ENCODE measurements at regions not wholly inside any gene's neighbourhood (a gene's known extent, or its start where the extent isn't known, plus 50 kb on each side); places are given as distances from the start of the nearest gene placed in this dataset.
A peak's percentile ranks its signal among the peaks of the same experiment; 100 is the strongest.

GRCh38 chr3:102757950-102758349 lies 323.1 kb downstream of the ZPLD1 start:
- Histone ChIP-seq H3K4me3 (no peak overlapping the region), H3K36me3 (no peaks in the 10 kb centered on the region), H3K27ac (no peak overlapping the region), H3K4me1 (no peaks in the 10 kb centered on the region), H3K9me3 (peaks cover 0 to 4% of the 10 kb centered on the region in 2 donors), H3K27me3 (no peaks in the 10 kb centered on the region)
- DNase-seq, result no peak
- intact Hi-C loops (cut with DNase I), result no loop called here
- no peak for ATAC-seq
- TF ChIP-seq CTCF (IDR thresholded peaks at IDR 0.05), result no peak

- H3K9me3 ChIP-seq, result peaks cover 0 to 4% of the 10 kb centered on the region in 2 donors
- H3K27me3 ChIP-seq, result no peaks in the 10 kb centered on the region
- no peaks in the 10 kb centered on the region for H3K36me3 ChIP-seq
- no peaks in the 10 kb centered on the region for H3K4me1 ChIP-seq
- no peak overlapping the region for H3K27ac ChIP-seq
- intact Hi-C loops (cut with DNase I), result no loop called here
- H3K4me3 ChIP-seq, result no peak overlapping the region
- ATAC-seq, result no peak
- no peak for DNase-seq
- no peak for TF ChIP-seq CTCF (IDR thresholded peaks at IDR 0.05)
Observed at GRCh38 chr3:102761766-102762165, 327.0 kb downstream of the ZPLD1 start.

GRCh38 chr3:102790747-102791325 lies 356.0 kb downstream of the ZPLD1 start:
- no peaks in the 10 kb centered on the region for H3K9me3 ChIP-seq
- ATAC-seq, result no peak
- H3K27ac ChIP-seq, result no peak overlapping the region
- H3K4me1 ChIP-seq, result no peaks in the 10 kb centered on the region
- intact Hi-C loops (cut with DNase I), result no loop called here
- TF ChIP-seq CTCF (IDR thresholded peaks at IDR 0.05), result no peak
- no peaks in the 10 kb centered on the region for H3K27me3 ChIP-seq
- H3K36me3 ChIP-seq, result no peaks in the 10 kb centered on the region
- peak in 2 of 4 donors; percentile 28 to 62 for DNase-seq
- H3K4me3 ChIP-seq, result no peak overlapping the region

- Histone ChIP-seq H3K9me3 (no peaks in the 10 kb centered on the region), H3K4me1 (no peaks in the 10 kb centered on the region), H3K27ac (no peak overlapping the region), H3K4me3 (no peak overlapping the region), H3K27me3 (no peaks in the 10 kb centered on the region), H3K36me3 (no peaks in the 10 kb centered on the region)
- DNase-seq, result peak in 1 of 4 donors; percentile 13
- no peak for TF ChIP-seq CTCF (IDR thresholded peaks at IDR 0.05)
- no peak for ATAC-seq
- intact Hi-C loops (cut with DNase I), result no loop called here
Observed at GRCh38 chr3:102791641-102792589, 357.1 kb downstream of the ZPLD1 start.

GRCh38 chr3:102796804-102797203 lies 362.0 kb downstream of the ZPLD1 start:
- ATAC-seq, result no peak
- no peak for TF ChIP-seq CTCF (IDR thresholded peaks at IDR 0.05)
- no peaks in the 10 kb centered on the region for H3K36me3 ChIP-seq
- H3K27me3 ChIP-seq, result no peaks in the 10 kb centered on the region
- no peak overlapping the region for H3K4me3 ChIP-seq
- H3K27ac ChIP-seq, result no peak overlapping the region
- H3K4me1 ChIP-seq, result no peaks in the 10 kb centered on the region
- intact Hi-C loops (cut with DNase I), result no loop called here
- peak in 1 of 4 donors; percentile 15 for DNase-seq
- H3K9me3 ChIP-seq, result peaks cover 0 to 2% of the 10 kb centered on the region in 2 donors

All from left lung (tissue), 4 donors.